H1 (cell line): ENCODE measurements at regions not wholly inside any gene's neighbourhood (a gene's known extent, or its start where the extent isn't known, plus 50 kb on each side); places are given as distances from the start of the nearest gene placed in this dataset.

Source experiments
- BACH1 ChIP-seq: IDR thresholded peaks from 2 replicates; pipeline ENCODE4 v1.6.1; 2012; ENCODE audit warnings: low read length, improper control_type of control experiment
- CHD2 ChIP-seq: IDR thresholded peaks from 2 replicates; pipeline ENCODE4 v1.6.1; 2012; ENCODE audit warnings: low read length, improper control_type of control experiment
- EGR1 ChIP-seq: IDR thresholded peaks from 2 replicates; pipeline ENCODE4 v1.6.1; 2011; ENCODE audit warnings: low read depth, low read length, borderline replicate concordance
- PHF8 ChIP-seq: fragments of 200-600 bp; sonication (generic); conservative IDR thresholded peaks from 2 replicates; pipeline ENCODE4 v1.7.1; 2012; ENCODE audit warnings: low read depth, mild to moderate bottlenecking, inconsistent platforms, low read length, moderate library complexity
- TF ChIP-seq, protein P1 (sequence below): IDR thresholded peaks from 2 replicates; pipeline ENCODE4 v1.6.1; 2012; ENCODE audit warnings: inconsistent platforms

DNA sequence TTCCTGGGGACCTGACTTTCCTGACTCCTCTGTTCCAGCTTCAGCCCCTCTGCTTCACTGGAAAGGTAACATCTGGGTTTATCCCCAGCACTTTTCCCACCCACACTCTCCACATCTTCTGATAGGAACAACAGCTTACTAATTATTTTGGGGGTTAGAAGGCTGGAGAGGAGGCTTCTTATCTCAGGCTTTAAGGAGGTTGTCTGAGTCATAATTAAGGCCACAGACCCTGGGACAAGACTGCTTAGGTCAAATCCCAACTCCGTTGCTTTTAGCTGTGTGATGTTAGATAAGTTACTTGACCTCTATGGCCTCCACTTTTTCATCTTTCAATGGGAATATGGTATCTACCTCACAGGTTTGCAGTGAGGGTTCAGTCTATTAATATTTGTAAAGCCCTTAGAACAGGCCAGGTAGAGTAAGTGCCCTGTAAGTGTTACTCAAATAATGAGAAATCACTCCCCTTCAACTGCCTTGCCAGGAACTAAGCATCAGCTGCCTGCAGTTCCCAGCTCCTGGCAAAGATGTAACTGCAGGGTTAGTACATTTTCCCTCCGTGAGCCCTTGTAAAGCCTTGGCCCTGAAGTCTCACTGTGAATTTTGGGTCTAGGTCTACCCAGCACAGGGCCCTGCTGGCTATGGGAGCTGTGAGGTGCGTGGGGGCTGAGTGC, 123.6 kb downstream of the MTX2 start (continued):
- TF ChIP-seq, protein P1, sequence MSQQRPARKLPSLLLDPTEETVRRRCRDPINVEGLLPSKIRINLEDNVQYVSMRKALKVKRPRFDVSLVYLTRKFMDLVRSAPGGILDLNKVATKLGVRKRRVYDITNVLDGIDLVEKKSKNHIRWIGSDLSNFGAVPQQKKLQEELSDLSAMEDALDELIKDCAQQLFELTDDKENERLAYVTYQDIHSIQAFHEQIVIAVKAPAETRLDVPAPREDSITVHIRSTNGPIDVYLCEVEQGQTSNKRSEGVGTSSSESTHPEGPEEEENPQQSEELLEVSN: no peak
- no peak for TF ChIP-seq EGR1
- no peak for TF ChIP-seq CHD2
- no peak for TF ChIP-seq PHF8
- TF ChIP-seq BACH1: no peak
